ENCODE measurements at regions not wholly inside any gene's neighbourhood (a gene's known extent, or its start where the extent isn't known, plus 50 kb on each side); places are given as distances from the start of the nearest gene placed in this dataset.

GRCh38 chr2:235293061-235293460, 200.8 kb upstream of the AGAP1 start:
- Mint-ChIP-seq H3K36me3 (no peaks in the 10 kb centered on the region), H3K9me3 (ENCODE audit: low read depth) (no peaks in the 10 kb centered on the region), H3K4me1 (ENCODE audit: low read depth) (no peaks in the 10 kb centered on the region), H3K27me3 (peaks cover 12% of the 10 kb centered on the region), H3K27ac (no peak overlapping the region), H3K4me3 (no peak overlapping the region)

DNA sequence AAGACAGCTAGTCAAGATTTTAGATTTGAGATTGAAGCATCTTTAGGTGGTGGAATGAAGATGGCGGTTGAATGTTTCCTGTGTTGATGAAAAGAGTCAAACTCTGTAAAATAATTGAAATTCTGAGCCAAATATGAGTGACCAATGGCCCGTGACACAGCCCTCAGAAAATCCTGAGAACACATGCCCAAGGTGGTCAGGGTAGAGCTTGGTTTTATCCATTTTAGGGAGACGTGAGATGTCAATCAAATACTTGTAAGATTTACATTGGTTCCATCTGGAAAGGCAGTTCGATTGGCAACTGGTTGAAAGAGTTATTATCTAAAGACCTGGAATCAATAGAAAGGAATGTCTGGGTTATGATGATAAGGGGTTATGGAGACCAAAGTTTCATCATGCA, 198.0 kb upstream of the AGAP1 start:
- Mint-ChIP-seq H3K27ac (no peak overlapping the region), H3K9me3 (ENCODE audit: low read depth) (no peaks in the 10 kb centered on the region), H3K4me3 (no peak overlapping the region), H3K27me3 (peaks cover 4% of the 10 kb centered on the region), H3K4me1 (ENCODE audit: low read depth) (no peaks in the 10 kb centered on the region), H3K36me3 (no peaks in the 10 kb centered on the region)

DNA sequence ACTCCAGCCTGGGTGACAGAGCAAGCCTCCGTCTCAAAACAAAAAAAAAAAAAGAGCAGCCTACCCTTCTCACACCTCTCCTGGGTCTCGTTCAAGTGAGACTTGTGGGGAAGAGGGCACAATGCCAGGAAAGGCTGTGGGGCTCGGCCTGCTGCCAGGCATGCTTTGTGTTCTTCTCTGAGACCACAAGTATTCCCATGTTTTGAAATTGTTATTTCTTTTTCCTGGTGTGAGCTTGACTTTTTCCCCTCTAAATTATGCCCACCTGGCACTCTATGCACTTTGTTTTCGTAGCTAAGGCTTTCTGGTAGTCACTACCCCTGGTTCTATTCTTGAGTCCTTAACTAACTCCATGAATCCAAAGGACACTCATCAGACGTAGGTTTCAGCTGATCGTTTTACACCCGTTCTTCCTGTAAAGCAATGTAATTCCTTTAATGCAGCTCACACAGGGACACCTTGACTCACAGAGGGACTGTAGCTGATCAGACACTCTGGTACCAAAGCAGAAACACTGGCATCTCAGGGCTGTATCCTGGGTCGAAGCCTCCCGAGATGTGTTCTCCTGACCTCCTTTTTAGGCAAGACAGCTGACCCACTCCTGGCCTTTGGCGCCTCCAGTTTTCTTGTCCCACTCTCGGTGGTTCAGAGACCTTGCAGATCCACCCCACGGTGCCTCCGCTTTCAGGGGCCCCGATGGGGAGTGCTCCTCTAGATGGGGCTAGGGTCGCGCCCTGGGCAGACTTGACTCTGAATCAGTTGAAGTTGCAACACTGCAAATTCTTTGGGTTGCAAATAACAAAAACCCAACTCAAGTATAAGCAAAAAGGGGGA, 193.3 kb upstream of the AGAP1 start:
- peaks cover 25% of the 10 kb centered on the region for H3K27me3 Mint-ChIP-seq
- H3K27ac Mint-ChIP-seq, result no peak overlapping the region
- H3K4me1 Mint-ChIP-seq (ENCODE audit: low read depth), result no peaks in the 10 kb centered on the region
- no peaks in the 10 kb centered on the region for H3K9me3 Mint-ChIP-seq (ENCODE audit: low read depth)
- no peaks in the 10 kb centered on the region for H3K36me3 Mint-ChIP-seq
- no peak overlapping the region for H3K4me3 Mint-ChIP-seq

DNA sequence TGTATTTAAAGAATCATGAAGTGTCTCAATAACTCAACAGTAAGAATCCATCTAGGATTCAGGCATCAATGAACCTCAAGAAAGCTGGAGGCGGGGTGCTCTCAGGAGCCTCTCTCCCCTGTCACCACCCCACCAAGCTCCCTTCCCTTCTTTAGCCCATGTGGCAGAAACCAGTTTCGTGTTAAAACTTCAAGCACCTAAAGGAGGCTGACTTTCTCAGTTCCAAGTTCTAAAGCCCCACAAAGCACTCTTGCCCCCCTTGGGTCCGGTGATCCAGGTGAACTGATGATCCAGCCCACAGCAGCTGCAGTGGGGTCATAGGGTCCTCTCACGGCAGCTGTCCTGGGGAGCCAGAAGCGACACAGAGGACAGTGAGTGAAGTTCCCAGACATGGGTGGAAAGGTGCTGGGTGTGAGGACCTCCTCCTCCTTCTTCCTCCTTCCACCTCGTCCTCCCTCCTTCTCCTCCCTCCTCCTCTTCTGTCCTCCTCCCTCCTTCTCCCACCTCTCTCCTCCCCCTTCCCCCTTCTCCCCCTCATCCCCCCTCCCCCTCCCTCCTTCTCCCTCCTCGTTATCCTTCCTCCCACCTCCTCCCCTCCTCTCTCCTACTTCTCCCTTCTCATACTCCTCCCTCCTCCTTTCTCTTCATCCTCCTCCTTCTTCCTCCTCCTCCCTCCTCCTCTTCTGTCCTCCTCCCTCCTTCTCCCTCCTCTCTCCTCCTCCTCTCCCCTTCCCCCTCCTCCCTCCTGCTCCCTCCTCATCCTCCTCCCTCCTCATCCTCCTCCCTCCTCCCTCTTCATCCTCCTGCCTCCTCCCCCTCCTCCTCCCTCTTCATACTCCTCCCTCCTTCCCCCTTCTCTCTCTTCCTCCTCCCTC, 192.4 kb upstream of the AGAP1 start:
- H3K9me3 Mint-ChIP-seq (ENCODE audit: low read depth), result no peaks in the 10 kb centered on the region
- peaks cover 25% of the 10 kb centered on the region for H3K27me3 Mint-ChIP-seq
- H3K27ac Mint-ChIP-seq, result no peak overlapping the region
- no peaks in the 10 kb centered on the region for H3K36me3 Mint-ChIP-seq
- no peak overlapping the region for H3K4me3 Mint-ChIP-seq
- H3K4me1 Mint-ChIP-seq (ENCODE audit: low read depth), result no peaks in the 10 kb centered on the region

DNA sequence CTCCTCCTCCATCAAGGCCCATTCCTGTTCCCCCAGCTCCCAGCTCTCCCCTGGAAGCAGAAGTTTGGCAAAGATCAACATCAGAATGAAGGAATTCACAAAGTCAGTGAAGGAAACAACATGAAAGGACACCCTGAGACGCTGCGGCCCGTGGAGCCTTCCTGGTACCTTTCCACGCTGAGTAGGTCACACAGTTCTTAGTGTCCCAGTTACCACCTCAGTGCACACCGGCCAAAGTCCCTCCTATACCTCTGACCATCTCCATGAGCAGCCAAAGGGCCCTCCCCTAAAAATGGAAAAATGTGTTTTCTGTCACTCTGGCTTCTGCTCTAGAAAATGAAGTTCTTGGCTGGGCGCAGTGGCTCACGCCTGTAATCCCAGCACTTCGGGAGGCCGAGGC, 191.6 kb upstream of the AGAP1 start:
- H3K27ac Mint-ChIP-seq, result no peak overlapping the region
- H3K4me1 Mint-ChIP-seq (ENCODE audit: low read depth), result no peaks in the 10 kb centered on the region
- H3K27me3 Mint-ChIP-seq, result peaks cover 25% of the 10 kb centered on the region
- H3K9me3 Mint-ChIP-seq (ENCODE audit: low read depth), result no peaks in the 10 kb centered on the region
- H3K4me3 Mint-ChIP-seq, result no peak overlapping the region
- no peaks in the 10 kb centered on the region for H3K36me3 Mint-ChIP-seq

DNA sequence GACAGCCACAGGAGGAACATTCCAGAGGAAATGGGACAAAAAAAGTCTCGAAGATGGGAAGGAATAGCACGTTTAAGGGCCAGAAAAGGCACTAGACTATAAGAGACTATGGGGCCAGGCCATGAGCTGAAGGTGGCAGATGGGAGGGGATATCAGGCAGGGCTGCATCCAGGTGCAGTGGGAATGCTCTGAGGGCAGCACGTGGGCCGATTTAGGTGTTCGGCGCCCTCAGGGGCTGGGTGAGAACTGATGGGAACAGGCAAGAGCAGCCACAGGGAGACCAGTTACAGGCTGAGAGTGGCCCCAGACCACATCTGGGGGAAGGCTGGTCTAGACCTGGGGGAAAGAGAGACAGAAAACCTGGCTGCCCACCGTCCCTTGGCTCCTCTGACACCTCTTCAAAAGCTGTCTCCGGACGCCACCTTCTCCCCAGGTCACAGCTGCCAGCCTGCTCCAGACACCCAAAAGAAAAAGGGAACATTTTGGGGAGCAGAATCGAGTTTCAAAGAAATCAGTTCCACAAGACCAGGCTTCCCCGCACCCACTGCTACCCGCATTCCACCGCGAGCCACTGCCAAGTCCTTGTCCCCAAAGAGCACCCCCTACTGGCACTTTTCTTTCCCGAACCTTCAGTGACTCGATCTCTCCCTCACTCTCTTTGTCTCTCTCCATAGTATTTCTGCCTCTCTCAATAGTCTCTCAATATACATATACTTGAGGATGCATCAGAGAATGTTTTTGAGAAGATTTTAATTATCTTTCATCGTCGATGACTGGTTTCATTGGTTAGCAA, 190.1 kb upstream of the AGAP1 start:
- no peak overlapping the region for H3K4me3 Mint-ChIP-seq
- no peaks in the 10 kb centered on the region for H3K9me3 Mint-ChIP-seq (ENCODE audit: low read depth)
- H3K36me3 Mint-ChIP-seq, result no peaks in the 10 kb centered on the region
- H3K4me1 Mint-ChIP-seq (ENCODE audit: low read depth), result no peaks in the 10 kb centered on the region
- H3K27me3 Mint-ChIP-seq, result peaks cover 28% of the 10 kb centered on the region
- no peak overlapping the region for H3K27ac Mint-ChIP-seq

DNA sequence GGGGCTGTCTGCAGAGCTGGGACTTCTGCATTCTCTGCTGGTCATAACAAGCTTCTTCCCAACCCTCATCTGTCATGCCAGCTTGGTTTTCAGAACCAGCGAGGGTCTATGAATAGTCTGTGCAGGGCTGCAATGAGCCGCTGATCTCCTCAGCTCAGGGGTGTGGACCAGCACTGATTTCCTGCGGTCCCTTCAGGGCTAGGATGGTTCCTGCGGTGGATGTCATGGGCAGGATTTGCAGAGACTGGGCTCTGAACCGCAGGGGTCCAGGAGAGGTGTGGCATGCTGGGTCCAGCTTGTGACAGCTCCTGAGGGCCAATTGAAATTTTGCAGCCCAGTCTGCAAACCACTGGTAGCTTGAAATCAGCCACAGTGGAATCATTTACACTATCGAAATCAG, 188.2 kb upstream of the AGAP1 start:
- Mint-ChIP-seq H3K36me3 (no peaks in the 10 kb centered on the region), H3K27ac (no peak overlapping the region), H3K9me3 (ENCODE audit: low read depth) (no peaks in the 10 kb centered on the region), H3K4me1 (ENCODE audit: low read depth) (no peaks in the 10 kb centered on the region), H3K27me3 (peaks cover 31% of the 10 kb centered on the region), H3K4me3 (no peak overlapping the region)

- no peaks in the 10 kb centered on the region for H3K36me3 Mint-ChIP-seq
- H3K27ac Mint-ChIP-seq, result no peak overlapping the region
- H3K4me1 Mint-ChIP-seq (ENCODE audit: low read depth), result no peaks in the 10 kb centered on the region
- peaks cover 18% of the 10 kb centered on the region for H3K27me3 Mint-ChIP-seq
- H3K4me3 Mint-ChIP-seq, result no peak overlapping the region
- H3K9me3 Mint-ChIP-seq (ENCODE audit: low read depth), result no peaks in the 10 kb centered on the region
Measured at GRCh38 chr2:235311044-235311443, 182.8 kb upstream of the AGAP1 start.

- no peaks in the 10 kb centered on the region for H3K9me3 Mint-ChIP-seq (ENCODE audit: low read depth)
- H3K36me3 Mint-ChIP-seq, result no peaks in the 10 kb centered on the region
- no peak overlapping the region for H3K4me3 Mint-ChIP-seq
- H3K4me1 Mint-ChIP-seq (ENCODE audit: low read depth), result no peaks in the 10 kb centered on the region
- H3K27ac Mint-ChIP-seq, result no peak overlapping the region
- peaks cover 18% of the 10 kb centered on the region for H3K27me3 Mint-ChIP-seq
Measured at GRCh38 chr2:235312571-235312970, 181.3 kb upstream of the AGAP1 start.

DNA sequence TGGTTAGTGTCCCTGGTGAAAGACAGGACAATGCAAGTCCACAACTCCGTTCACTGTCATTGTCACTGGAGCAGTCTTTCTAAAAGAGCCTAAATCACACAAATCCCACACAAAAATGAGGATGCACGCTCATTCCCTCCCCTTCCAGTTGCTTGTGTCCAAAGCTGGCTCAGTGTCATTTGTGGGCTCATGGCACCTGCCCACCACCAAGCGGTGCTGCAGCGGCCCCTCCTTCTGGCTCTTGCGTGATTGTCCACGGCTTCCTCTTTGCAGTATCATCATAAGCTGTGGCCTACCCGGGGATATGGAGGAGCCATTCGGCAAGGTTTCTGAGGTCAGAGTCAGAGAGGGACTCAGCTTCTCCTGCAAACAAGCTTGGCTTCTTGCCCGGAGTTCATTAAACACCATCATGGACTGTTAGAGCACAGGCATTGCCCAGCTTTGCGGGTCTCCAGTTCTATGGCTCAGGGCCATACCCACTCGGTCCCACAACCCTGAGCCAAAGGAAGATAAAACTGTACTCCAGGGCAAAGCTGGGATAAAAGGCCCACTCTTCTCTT, 179.4 kb upstream of the AGAP1 start:
- H3K4me3 Mint-ChIP-seq, result no peak overlapping the region
- peaks cover 15% of the 10 kb centered on the region for H3K27me3 Mint-ChIP-seq
- H3K27ac Mint-ChIP-seq, result no peak overlapping the region
- no peaks in the 10 kb centered on the region for H3K9me3 Mint-ChIP-seq (ENCODE audit: low read depth)
- H3K4me1 Mint-ChIP-seq (ENCODE audit: low read depth), result no peaks in the 10 kb centered on the region
- H3K36me3 Mint-ChIP-seq, result no peaks in the 10 kb centered on the region

GRCh38 chr2:235319095-235319494, 174.7 kb upstream of the AGAP1 start:
- no peak overlapping the region for H3K27ac Mint-ChIP-seq
- H3K4me3 Mint-ChIP-seq, result no peak overlapping the region

DNA sequence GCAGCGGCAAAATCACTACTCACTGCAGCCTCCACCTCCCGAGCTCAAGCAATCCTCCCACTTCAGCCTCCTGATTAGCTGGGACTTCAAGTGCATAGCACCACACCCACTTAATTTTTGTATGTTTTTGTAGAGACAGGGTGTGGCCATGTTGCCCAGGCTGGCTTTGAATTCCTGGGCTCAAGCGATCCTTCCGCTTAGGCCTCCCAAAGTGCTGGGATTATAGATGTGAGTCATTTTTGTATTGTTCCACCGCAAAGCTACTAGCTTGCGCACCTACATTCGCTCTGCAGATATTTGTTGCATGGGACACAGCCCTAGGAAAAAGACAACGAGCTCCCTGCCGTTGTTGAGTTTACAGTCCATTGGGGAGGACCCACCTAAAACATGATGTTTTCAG, 173.5 kb upstream of the AGAP1 start:
- Mint-ChIP-seq H3K9me3 (ENCODE audit: low read depth) (no peaks in the 10 kb centered on the region), H3K4me3 (no peak overlapping the region), H3K36me3 (no peaks in the 10 kb centered on the region), H3K4me1 (ENCODE audit: low read depth) (no peaks in the 10 kb centered on the region), H3K27me3 (peaks cover 9% of the 10 kb centered on the region), H3K27ac (no peak overlapping the region)

More at GRCh38 chr2:235319095-235319494, 174.7 kb upstream of the AGAP1 start:
- Mint-ChIP-seq H3K9me3 (ENCODE audit: low read depth) (no peaks in the 10 kb centered on the region), H3K36me3 (no peaks in the 10 kb centered on the region), H3K4me1 (ENCODE audit: low read depth) (no peaks in the 10 kb centered on the region), H3K27me3 (peaks cover 12% of the 10 kb centered on the region)

DNA sequence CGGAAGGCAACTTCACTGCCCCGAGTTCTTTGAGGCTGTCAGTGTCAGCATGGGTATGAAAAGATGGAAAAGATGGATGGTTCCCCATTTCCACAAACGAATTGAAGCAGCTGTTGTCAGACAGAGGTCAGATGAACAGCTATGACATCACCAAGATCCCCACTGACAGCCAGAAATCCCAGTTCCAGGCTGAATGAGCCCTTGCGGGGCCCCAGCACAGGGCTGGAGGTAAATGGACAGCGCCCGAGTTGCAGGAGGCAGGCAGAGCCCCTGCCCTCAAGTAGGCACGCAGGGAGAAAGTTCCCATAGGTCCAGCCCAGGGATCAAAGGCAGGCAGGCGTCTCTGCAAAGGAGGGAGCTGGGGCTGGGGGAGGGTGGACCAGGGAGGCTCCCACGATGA, 169.5 kb upstream of the AGAP1 start:
- H3K4me1 Mint-ChIP-seq (ENCODE audit: low read depth), result no peaks in the 10 kb centered on the region
- H3K4me3 Mint-ChIP-seq, result no peak overlapping the region
- no peaks in the 10 kb centered on the region for H3K9me3 Mint-ChIP-seq (ENCODE audit: low read depth)
- H3K27ac Mint-ChIP-seq, result no peak overlapping the region
- no peaks in the 10 kb centered on the region for H3K36me3 Mint-ChIP-seq
- H3K27me3 Mint-ChIP-seq, result peaks cover 16% of the 10 kb centered on the region

DNA sequence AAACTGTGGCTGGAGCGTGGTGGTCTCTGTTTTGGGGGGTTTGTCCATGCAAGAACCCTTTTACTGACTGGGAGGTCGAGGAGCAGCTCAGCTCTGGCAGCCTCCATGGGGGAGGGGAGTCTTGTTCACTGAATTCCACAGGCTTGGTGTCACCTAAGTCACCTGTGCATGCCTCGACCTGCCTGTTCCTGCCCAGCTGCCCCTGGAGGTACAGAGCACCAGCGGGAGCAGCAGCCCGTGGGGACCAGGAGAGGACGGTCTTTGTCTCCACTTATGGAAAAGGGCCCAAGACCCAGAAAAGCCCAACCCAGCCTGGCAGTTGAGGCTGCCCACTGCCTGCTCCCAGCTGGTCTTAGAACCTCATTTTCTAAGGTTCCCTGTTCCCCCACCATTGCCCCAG, 168.7 kb upstream of the AGAP1 start:
- Mint-ChIP-seq H3K36me3 (no peaks in the 10 kb centered on the region), H3K4me1 (ENCODE audit: low read depth) (no peaks in the 10 kb centered on the region), H3K27me3 (peaks cover 18% of the 10 kb centered on the region), H3K27ac (no peak overlapping the region), H3K9me3 (ENCODE audit: low read depth) (no peaks in the 10 kb centered on the region), H3K4me3 (no peak overlapping the region)
